Activated CD8-positive, alpha-beta T cell treated with anti-CD3 and anti-CD28 coated beads for 36 hours (primary cell): ENCODE measurements at regions not wholly inside any gene's neighbourhood (a gene's known extent, or its start where the extent isn't known, plus 50 kb on each side); places are given as distances from the start of the nearest gene placed in this dataset.

ENCODE experiments used
- ATAC-seq: fragments of 200-7000 bp; cut with Tn5 transposase; one replicate; pipeline ENCODE4 v1.10.0; 2021; ENCODE audit warnings: mild to moderate bottlenecking, moderate library complexity
- CTCF ChIA-PET: fragments of 350-600 bp; sonication (Branson Sonifier 250); formaldehyde crosslinking; loops from one replicate; lab custom pipeline; 2021; ENCODE audit warnings: antibody characterized with exemption; lab: Charles Lee
- POLR2A ChIA-PET: fragments of 350-600 bp; sonication (Branson Sonifier 250); formaldehyde crosslinking; loops from one replicate; lab custom pipeline; 2021; ENCODE audit warnings: antibody characterized with exemption; lab: Charles Lee
- DNase-seq: peaks from one replicate; pipeline ENCODE4 v3.0.0-alpha.2; 2020
- H3K27ac Mint-ChIP-seq: one replicate; pipeline ENCODE4 v1.8.0; 2021; ENCODE audit warnings: mild to moderate bottlenecking, mixed read lengths
- H3K27me3 Mint-ChIP-seq: one replicate; pipeline ENCODE4 v1.8.0; 2021; ENCODE audit warnings: mixed read lengths
- H3K36me3 Mint-ChIP-seq: one replicate; pipeline ENCODE4 v1.8.0; 2021; ENCODE audit warnings: low read depth, mixed read lengths
- H3K4me1 Mint-ChIP-seq: one replicate; pipeline ENCODE4 v1.8.0; 2021; ENCODE audit warnings: low read depth, mixed read lengths
- H3K4me3 Mint-ChIP-seq: one replicate; pipeline ENCODE4 v1.8.0; 2021; ENCODE audit warnings: mild to moderate bottlenecking, moderate library complexity, mixed read lengths
- H3K9me3 Mint-ChIP-seq: one replicate; pipeline ENCODE4 v1.8.0; 2021; ENCODE audit warnings: mixed read lengths
- CTCF ChIP-seq: fragments of 200-600 bp; IDR thresholded peaks from one replicate; pipeline ENCODE4 v1.8.0; 2022; ENCODE audit warnings: antibody characterized with exemption, mild to moderate bottlenecking
- intact Hi-C: fragments of 100-400 bp; cut with micrococcal nuclease; formaldehyde crosslinking; loops from one replicate; pipeline ENCODE4 v1.10.0; 2022

- no peak for TF ChIP-seq CTCF
- Mint-ChIP-seq H3K27ac (no peak overlapping the region), H3K4me1 (no peaks in the 10 kb centered on the region), H3K27me3 (no peaks in the 10 kb centered on the region), H3K36me3 (no peaks in the 10 kb centered on the region), H3K4me3 (no peak overlapping the region), H3K9me3 (no peaks in the 10 kb centered on the region)
- DNase-seq, result no peak
- ChIA-PET POLR2A (no interaction called here), CTCF (no interaction called here)
- ATAC-seq, result no peak
- intact Hi-C loops, result no loop called here
These were observed 385.0 kb downstream of the INSC start for GRCh38 chr11:15499674-15500073.

- DNase-seq, result no peak
- Mint-ChIP-seq H3K4me1 (no peaks in the 10 kb centered on the region), H3K36me3 (no peaks in the 10 kb centered on the region), H3K27me3 (no peaks in the 10 kb centered on the region), H3K27ac (no peak overlapping the region), H3K9me3 (no peaks in the 10 kb centered on the region), H3K4me3 (no peak overlapping the region)
- intact Hi-C loops, result no loop called here
- TF ChIP-seq CTCF, result no peak
- ChIA-PET POLR2A (no interaction called here), CTCF (no interaction called here)
- no peak for ATAC-seq
These were observed 385.9 kb downstream of the INSC start for GRCh38 chr11:15500643-15501042.

DNA sequence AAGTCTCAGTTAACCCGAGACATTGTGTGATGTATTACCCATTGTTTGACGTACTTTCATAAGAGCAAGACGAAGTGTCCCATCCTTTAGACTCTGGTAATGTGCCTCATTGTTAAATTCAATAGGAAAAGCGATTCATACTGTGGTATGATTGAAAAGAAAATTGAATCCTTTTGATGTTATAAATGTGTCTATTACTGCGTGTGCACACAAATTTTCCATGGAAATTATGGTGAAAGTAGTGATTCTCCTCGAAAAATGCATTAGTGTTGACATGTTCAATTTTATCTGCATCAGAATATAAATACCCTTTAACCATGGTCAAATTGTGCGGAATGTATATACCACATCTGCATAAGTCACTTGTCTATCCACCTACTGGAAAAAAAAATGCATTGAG is 386.8 kb downstream of the INSC start:
- Mint-ChIP-seq H3K4me3 (no peak overlapping the region), H3K4me1 (no peaks in the 10 kb centered on the region), H3K27ac (no peak overlapping the region), H3K36me3 (no peaks in the 10 kb centered on the region), H3K27me3 (no peaks in the 10 kb centered on the region), H3K9me3 (no peaks in the 10 kb centered on the region)
- no peak for ATAC-seq
- POLR2A ChIA-PET, result no interaction called here
- intact Hi-C loops, result no loop called here
- DNase-seq, result no peak
- CTCF ChIA-PET, result no interaction called here
- no peak for TF ChIP-seq CTCF

DNA sequence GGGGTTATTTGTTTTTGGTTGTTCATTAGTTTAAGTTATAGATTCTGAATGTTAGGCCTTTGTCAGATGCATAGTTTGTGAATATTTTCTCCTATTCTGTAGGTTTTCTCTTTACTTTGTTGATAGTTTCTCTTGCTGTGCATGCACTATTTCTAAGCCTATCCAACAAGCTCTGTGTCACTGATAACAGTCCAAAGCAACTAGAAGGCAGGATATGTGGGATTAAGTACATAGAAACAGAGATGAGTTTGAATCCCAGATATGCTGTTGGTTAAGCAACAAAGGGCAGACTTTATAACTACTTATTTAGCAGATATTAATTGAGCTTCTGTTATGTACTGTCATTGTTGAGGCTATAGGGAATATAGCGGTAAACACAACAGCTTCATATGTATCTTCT is 390.4 kb downstream of the INSC start:
- Mint-ChIP-seq H3K4me1 (no peaks in the 10 kb centered on the region), H3K27ac (no peak overlapping the region), H3K27me3 (no peaks in the 10 kb centered on the region), H3K4me3 (no peak overlapping the region), H3K9me3 (no peaks in the 10 kb centered on the region), H3K36me3 (no peaks in the 10 kb centered on the region)
- no peak for ATAC-seq
- no peak for TF ChIP-seq CTCF
- ChIA-PET POLR2A (no interaction called here), CTCF (no interaction called here)
- intact Hi-C loops, result no loop called here
- no peak for DNase-seq

DNA sequence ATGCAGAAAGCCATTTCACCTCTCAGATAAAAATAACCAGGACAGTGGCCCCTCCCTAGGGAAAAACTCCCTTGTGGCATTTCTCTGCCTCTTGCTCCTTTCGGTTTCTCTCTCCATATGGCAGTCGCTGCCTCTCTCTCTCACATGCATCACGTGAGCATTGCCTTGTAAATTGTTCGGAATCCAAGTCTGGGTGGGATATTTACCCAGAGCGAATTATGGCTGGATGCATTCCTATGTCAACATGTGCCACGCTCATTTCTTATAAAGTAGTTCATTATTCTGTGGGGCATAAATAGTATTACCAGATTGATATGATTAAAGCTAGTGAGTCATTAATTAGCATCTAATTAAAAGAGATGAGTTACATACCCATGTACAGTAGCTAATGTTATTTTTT is 392.9 kb downstream of the INSC start:
- H3K36me3 Mint-ChIP-seq, result no peaks in the 10 kb centered on the region
- DNase-seq (no peak), ATAC-seq (no peak)
- H3K9me3 Mint-ChIP-seq, result peaks cover 2% of the 10 kb centered on the region
- no peak overlapping the region for H3K4me3 Mint-ChIP-seq
- intact Hi-C loops, result no loop called here
- ChIA-PET POLR2A (no interaction called here), CTCF (no interaction called here)
- H3K27me3 Mint-ChIP-seq, result no peaks in the 10 kb centered on the region
- H3K4me1 Mint-ChIP-seq, result no peaks in the 10 kb centered on the region
- no peak overlapping the region for H3K27ac Mint-ChIP-seq
- no peak for TF ChIP-seq CTCF
